ENCODE measurements at regions not wholly inside any gene's neighbourhood (a gene's known extent, or its start where the extent isn't known, plus 50 kb on each side); places are given as distances from the start of the nearest gene placed in this dataset.

- TF ChIP-seq CTCF (IDR thresholded peaks at IDR 0.05; ENCODE audit: low read depth, low read length, poor library complexity, severe bottlenecking) (no peak), EZH2phosphoT487 (IDR thresholded peaks at IDR 0.05; ENCODE audit: borderline replicate concordance, low read length) (no peak)
These were observed 148.9 kb upstream of the MEIS2 start for GRCh38 chr15:37249249-37249648.
